ENCODE measurements at regions not wholly inside any gene's neighbourhood (a gene's known extent, or its start where the extent isn't known, plus 50 kb on each side); places are given as distances from the start of the nearest gene placed in this dataset.

GRCh38 chr10:111548084-111548726 lies 471.4 kb downstream of the ADRA2A start:
- Histone ChIP-seq H3K4me3 (ENCODE audit: low read depth in 1 of 2, low read length in 2 of 2) (no peak overlapping the region), H3K4me1 (ENCODE audit: control insufficient read depth in 1 of 2, insufficient read depth in 2 of 2, low read length in 2 of 2) (no peaks in the 10 kb centered on the region), H3K27ac (ENCODE audit: low read length) (no peak overlapping the region), H3K9me3 (ENCODE audit: control insufficient read depth in 1 of 2, low read length in 2 of 2) (no peaks in the 10 kb centered on the region), H3K36me3 (ENCODE audit: control insufficient read depth in 1 of 2, insufficient read depth in 2 of 2, low read length in 2 of 2) (no peaks in the 10 kb centered on the region), H3K27me3 (ENCODE audit: low read depth, low read length) (no peaks in the 10 kb centered on the region)

GRCh38 chr10:111551001-111551400 lies 474.2 kb downstream of the ADRA2A start:
- H3K36me3 ChIP-seq (ENCODE audit: control insufficient read depth in 1 of 2, insufficient read depth in 2 of 2, low read length in 2 of 2), result no peaks in the 10 kb centered on the region
- H3K27ac ChIP-seq (ENCODE audit: low read length), result no peak overlapping the region
- H3K9me3 ChIP-seq (ENCODE audit: control insufficient read depth in 1 of 2, low read length in 2 of 2), result no peaks in the 10 kb centered on the region
- no peak overlapping the region for H3K4me3 ChIP-seq (ENCODE audit: low read depth in 1 of 2, low read length in 2 of 2)
- H3K27me3 ChIP-seq (ENCODE audit: low read depth, low read length), result no peaks in the 10 kb centered on the region
- no peaks in the 10 kb centered on the region for H3K4me1 ChIP-seq (ENCODE audit: control insufficient read depth in 1 of 2, insufficient read depth in 2 of 2, low read length in 2 of 2)

GRCh38 chr10:111556666-111557065 lies 479.8 kb downstream of the ADRA2A start:
- no peak overlapping the region for H3K27ac ChIP-seq (ENCODE audit: low read length)
- no peaks in the 10 kb centered on the region for H3K4me1 ChIP-seq (ENCODE audit: control insufficient read depth in 1 of 2, insufficient read depth in 2 of 2, low read length in 2 of 2)
- no peaks in the 10 kb centered on the region for H3K9me3 ChIP-seq (ENCODE audit: control insufficient read depth in 1 of 2, low read length in 2 of 2)
- H3K36me3 ChIP-seq (ENCODE audit: control insufficient read depth in 1 of 2, insufficient read depth in 2 of 2, low read length in 2 of 2), result no peaks in the 10 kb centered on the region
- no peak overlapping the region for H3K4me3 ChIP-seq (ENCODE audit: low read depth in 1 of 2, low read length in 2 of 2)
- H3K27me3 ChIP-seq (ENCODE audit: low read depth, low read length), result no peaks in the 10 kb centered on the region

- Histone ChIP-seq H3K4me1 (ENCODE audit: control insufficient read depth in 1 of 2, insufficient read depth in 2 of 2, low read length in 2 of 2) (no peaks in the 10 kb centered on the region), H3K36me3 (ENCODE audit: control insufficient read depth in 1 of 2, insufficient read depth in 2 of 2, low read length in 2 of 2) (no peaks in the 10 kb centered on the region), H3K27me3 (ENCODE audit: low read depth, low read length) (no peaks in the 10 kb centered on the region), H3K27ac (ENCODE audit: low read length) (no peak overlapping the region), H3K4me3 (ENCODE audit: low read depth in 1 of 2, low read length in 2 of 2) (no peak overlapping the region), H3K9me3 (ENCODE audit: control insufficient read depth in 1 of 2, low read length in 2 of 2) (no peaks in the 10 kb centered on the region)
Measured at GRCh38 chr10:111558211-111558610, 481.4 kb downstream of the ADRA2A start.

- Histone ChIP-seq H3K4me1 (ENCODE audit: control insufficient read depth in 1 of 2, insufficient read depth in 2 of 2, low read length in 2 of 2) (no peaks in the 10 kb centered on the region), H3K27me3 (ENCODE audit: low read depth, low read length) (no peaks in the 10 kb centered on the region), H3K4me3 (ENCODE audit: low read depth in 1 of 2, low read length in 2 of 2) (no peak overlapping the region), H3K27ac (ENCODE audit: low read length) (no peak overlapping the region), H3K9me3 (ENCODE audit: control insufficient read depth in 1 of 2, low read length in 2 of 2) (no peaks in the 10 kb centered on the region), H3K36me3 (ENCODE audit: control insufficient read depth in 1 of 2, insufficient read depth in 2 of 2, low read length in 2 of 2) (no peaks in the 10 kb centered on the region)
Measured at GRCh38 chr10:111560027-111560426, 483.2 kb downstream of the ADRA2A start.

GRCh38 chr10:111561124-111561523 lies 484.3 kb downstream of the ADRA2A start:
- H3K27ac ChIP-seq (ENCODE audit: low read length), result no peak overlapping the region
- no peaks in the 10 kb centered on the region for H3K9me3 ChIP-seq (ENCODE audit: control insufficient read depth in 1 of 2, low read length in 2 of 2)
- no peaks in the 10 kb centered on the region for H3K27me3 ChIP-seq (ENCODE audit: low read depth, low read length)
- H3K4me1 ChIP-seq (ENCODE audit: control insufficient read depth in 1 of 2, insufficient read depth in 2 of 2, low read length in 2 of 2), result no peaks in the 10 kb centered on the region
- H3K4me3 ChIP-seq (ENCODE audit: low read depth in 1 of 2, low read length in 2 of 2), result no peak overlapping the region
- H3K36me3 ChIP-seq (ENCODE audit: control insufficient read depth in 1 of 2, insufficient read depth in 2 of 2, low read length in 2 of 2), result no peaks in the 10 kb centered on the region

- H3K36me3 ChIP-seq (ENCODE audit: control insufficient read depth in 1 of 2, insufficient read depth in 2 of 2, low read length in 2 of 2), result no peaks in the 10 kb centered on the region
- no peaks in the 10 kb centered on the region for H3K4me1 ChIP-seq (ENCODE audit: control insufficient read depth in 1 of 2, insufficient read depth in 2 of 2, low read length in 2 of 2)
Measured at GRCh38 chr10:111565542-111565941, 488.7 kb downstream of the ADRA2A start.

GRCh38 chr10:111578076-111578475 lies 501.2 kb downstream of the ADRA2A start:
- Histone ChIP-seq H3K27ac (ENCODE audit: low read length) (no peak overlapping the region), H3K9me3 (ENCODE audit: control insufficient read depth in 1 of 2, low read length in 2 of 2) (no peaks in the 10 kb centered on the region), H3K36me3 (ENCODE audit: control insufficient read depth in 1 of 2, insufficient read depth in 2 of 2, low read length in 2 of 2) (no peaks in the 10 kb centered on the region), H3K4me1 (ENCODE audit: control insufficient read depth in 1 of 2, insufficient read depth in 2 of 2, low read length in 2 of 2) (no peaks in the 10 kb centered on the region), H3K4me3 (ENCODE audit: low read depth in 1 of 2, low read length in 2 of 2) (no peak overlapping the region), H3K27me3 (ENCODE audit: low read depth, low read length) (no peaks in the 10 kb centered on the region)

More at GRCh38 chr10:111565542-111565941, 488.7 kb downstream of the ADRA2A start:
- Histone ChIP-seq H3K9me3 (ENCODE audit: control insufficient read depth in 1 of 2, low read length in 2 of 2) (no peaks in the 10 kb centered on the region), H3K27ac (ENCODE audit: low read length) (no peak overlapping the region), H3K4me3 (ENCODE audit: low read depth in 1 of 2, low read length in 2 of 2) (no peak overlapping the region), H3K27me3 (ENCODE audit: low read depth, low read length) (no peaks in the 10 kb centered on the region)

GRCh38 chr10:111579473-111579872 lies 502.6 kb downstream of the ADRA2A start:
- Histone ChIP-seq H3K27ac (ENCODE audit: low read length) (no peak overlapping the region), H3K27me3 (ENCODE audit: low read depth, low read length) (no peaks in the 10 kb centered on the region), H3K9me3 (ENCODE audit: control insufficient read depth in 1 of 2, low read length in 2 of 2) (no peaks in the 10 kb centered on the region), H3K4me3 (ENCODE audit: low read depth in 1 of 2, low read length in 2 of 2) (no peak overlapping the region), H3K36me3 (ENCODE audit: control insufficient read depth in 1 of 2, insufficient read depth in 2 of 2, low read length in 2 of 2) (no peaks in the 10 kb centered on the region), H3K4me1 (ENCODE audit: control insufficient read depth in 1 of 2, insufficient read depth in 2 of 2, low read length in 2 of 2) (no peaks in the 10 kb centered on the region)

GRCh38 chr10:111590703-111591102 lies 513.9 kb downstream of the ADRA2A start:
- Histone ChIP-seq H3K4me3 (ENCODE audit: low read depth in 1 of 2, low read length in 2 of 2) (no peak overlapping the region), H3K27ac (ENCODE audit: low read length) (no peak overlapping the region), H3K4me1 (ENCODE audit: control insufficient read depth in 1 of 2, insufficient read depth in 2 of 2, low read length in 2 of 2) (no peaks in the 10 kb centered on the region), H3K36me3 (ENCODE audit: control insufficient read depth in 1 of 2, insufficient read depth in 2 of 2, low read length in 2 of 2) (no peaks in the 10 kb centered on the region), H3K27me3 (ENCODE audit: low read depth, low read length) (no peaks in the 10 kb centered on the region), H3K9me3 (ENCODE audit: control insufficient read depth in 1 of 2, low read length in 2 of 2) (no peaks in the 10 kb centered on the region)

GRCh38 chr10:111593578-111593977 lies 516.7 kb downstream of the ADRA2A start:
- Histone ChIP-seq H3K36me3 (ENCODE audit: control insufficient read depth in 1 of 2, insufficient read depth in 2 of 2, low read length in 2 of 2) (no peaks in the 10 kb centered on the region), H3K27ac (ENCODE audit: low read length) (no peak overlapping the region), H3K9me3 (ENCODE audit: control insufficient read depth in 1 of 2, low read length in 2 of 2) (no peaks in the 10 kb centered on the region), H3K4me3 (ENCODE audit: low read depth in 1 of 2, low read length in 2 of 2) (no peak overlapping the region), H3K27me3 (ENCODE audit: low read depth, low read length) (no peaks in the 10 kb centered on the region), H3K4me1 (ENCODE audit: control insufficient read depth in 1 of 2, insufficient read depth in 2 of 2, low read length in 2 of 2) (no peaks in the 10 kb centered on the region)

GRCh38 chr10:111595173-111595572 lies 518.3 kb downstream of the ADRA2A start:
- no peak overlapping the region for H3K4me3 ChIP-seq (ENCODE audit: low read depth in 1 of 2, low read length in 2 of 2)
- no peaks in the 10 kb centered on the region for H3K4me1 ChIP-seq (ENCODE audit: control insufficient read depth in 1 of 2, insufficient read depth in 2 of 2, low read length in 2 of 2)
- no peaks in the 10 kb centered on the region for H3K36me3 ChIP-seq (ENCODE audit: control insufficient read depth in 1 of 2, insufficient read depth in 2 of 2, low read length in 2 of 2)
- H3K27ac ChIP-seq (ENCODE audit: low read length), result no peak overlapping the region
- no peaks in the 10 kb centered on the region for H3K27me3 ChIP-seq (ENCODE audit: low read depth, low read length)
- no peaks in the 10 kb centered on the region for H3K9me3 ChIP-seq (ENCODE audit: control insufficient read depth in 1 of 2, low read length in 2 of 2)
